Endothelial cell of umbilical vein (primary cell): ENCODE measurements at regions not wholly inside any gene's neighbourhood (a gene's known extent, or its start where the extent isn't known, plus 50 kb on each side); places are given as distances from the start of the nearest gene placed in this dataset.

Experiments
- BruUV-seq: library from RNA; stranded (reverse); fragments of 400-500 nt; replicated peaks from 2 replicates; lab custom pipeline; 2021; lab: Mats Ljungman, UMichigan
- CTCF ChIA-PET: fragments of 300-600, 350-600 bp; sonication (Branson Sonifier 250); formaldehyde crosslinking; loops from one replicate; lab custom pipeline; 2021; ENCODE audit warnings: antibody characterized with exemption, inconsistent platforms; lab: Charles Lee
- POLR2A ChIA-PET: fragments of 300-600, 350-600 bp; sonication (Branson Sonifier 250); formaldehyde crosslinking; loops from one replicate; lab custom pipeline; 2021; ENCODE audit warnings: antibody characterized with exemption, inconsistent platforms; lab: Charles Lee
- DNase-seq: peaks from one replicate; pipeline ENCODE4 v3.0.0-alpha.2; 2011; ENCODE audit warnings: low read depth, low spot score
- FAIRE-seq: peaks from 2 replicates; lab custom pipeline; 2011; peaks lifted over from hg19 to GRCh38; lab: Jason Lieb, UNC
- H2AFZ ChIP-seq: 2 replicates; pipeline ENCODE4 v1.6.0; 2012; ENCODE audit warnings: low read depth, low read length, control low read depth, inconsistent platforms
- H3K27ac ChIP-seq: 2 replicates; pipeline ENCODE4 v1.5.1; 2011; ENCODE audit warnings: low read depth, mild to moderate bottlenecking, control low read depth, low read length, moderate library complexity; ENCODE audit not compliant: insufficient read depth
- H3K27me3 ChIP-seq, 2 experiments: 2 replicates each; pipeline versions ENCODE4 v1.6.0 to v1.6.1; 2011; ENCODE audit warnings: low read length in 2 of 2, mixed read lengths in 1 of 2; ENCODE audit not compliant: control insufficient read depth in 2 of 2, insufficient read depth in 2 of 2
- H3K36me3 ChIP-seq, 2 experiments: 2 replicates in 1 of 2; 3 replicates in 1 of 2; pipeline ENCODE4 v1.5.1; 2011; ENCODE audit warnings: low read length in 2 of 2, mild to moderate bottlenecking in 1 of 2, moderate library complexity in 1 of 2; ENCODE audit not compliant: control insufficient read depth in 2 of 2, insufficient read depth in 2 of 2; ENCODE audit errors: extremely low read depth in 1 of 2
- H3K4me1 ChIP-seq: 3 replicates; pipeline ENCODE4 v1.5.1; 2011; ENCODE audit warnings: mild to moderate bottlenecking, low read length; ENCODE audit not compliant: control insufficient read depth, insufficient read depth; ENCODE audit errors: extremely low read depth
- H3K4me2 ChIP-seq: 2 replicates; pipeline ENCODE4 v1.6.1; 2011; ENCODE audit warnings: low read length, control low read depth, mixed read lengths; ENCODE audit not compliant: insufficient read depth
- H3K4me3 ChIP-seq, 3 experiments: fragments of 200-600 bp in 1 of 3; sonication (generic), shearing (Covaris generic) in 1 of 3; replicated peaks in 1 of 3; 2 replicates each; pipeline ENCODE4 v1.5.1; 2011 to 2016; ENCODE audit warnings: control low read depth in 3 of 3, low read length in 3 of 3, mild to moderate bottlenecking in 2 of 3, inconsistent platforms in 1 of 3, low read depth in 1 of 3, moderate library complexity in 1 of 3; ENCODE audit not compliant: insufficient read depth in 1 of 3
- H3K79me2 ChIP-seq: 2 replicates; pipeline ENCODE4 v1.6.0; 2012; ENCODE audit warnings: low read length, inconsistent platforms; ENCODE audit not compliant: control insufficient read depth, insufficient read depth
- H3K9ac ChIP-seq: replicated peaks from 2 replicates; pipeline ENCODE3; 2011; ENCODE audit warnings: low read length, control low read depth; ENCODE audit not compliant: insufficient read depth; ENCODE audit errors: extremely low read depth
- H3K9me1 ChIP-seq: replicated peaks from 3 replicates; pipeline ENCODE4 v1.6.0; 2011; ENCODE audit warnings: mild to moderate bottlenecking, low read length; ENCODE audit not compliant: control insufficient read depth, insufficient read depth; ENCODE audit errors: extremely low read depth
- H3K9me3 ChIP-seq: replicated peaks from 2 replicates; pipeline ENCODE4 v1.5.1; 2012; ENCODE audit warnings: low read length, inconsistent platforms; ENCODE audit not compliant: control insufficient read depth, insufficient read depth
- H4K20me1 ChIP-seq: replicated peaks from 2 replicates; pipeline ENCODE3; 2011; ENCODE audit warnings: mild to moderate bottlenecking, low read length; ENCODE audit not compliant: control insufficient read depth, insufficient read depth; ENCODE audit errors: extremely low read depth
- EZH2 ChIP-seq: IDR thresholded peaks from 2 replicates; pipeline ENCODE4 v1.6.1; 2012; ENCODE audit warnings: borderline replicate concordance, low read depth, mild to moderate bottlenecking, moderate library complexity, low read length, inconsistent platforms; ENCODE audit not compliant: severe bottlenecking
- FOS ChIP-seq: IDR thresholded peaks from 2 replicates; pipeline ENCODE4 v1.6.1; 2011; ENCODE audit warnings: mild to moderate bottlenecking, low read length, moderate library complexity, borderline replicate concordance; ENCODE audit not compliant: insufficient read depth
- GATA2 ChIP-seq: IDR thresholded peaks from 2 replicates; pipeline ENCODE4 v1.7.0; 2011; ENCODE audit warnings: low read depth, mild to moderate bottlenecking, moderate library complexity, mixed read lengths, low read length; ENCODE audit not compliant: insufficient read length, insufficient read depth
- JUN ChIP-seq: IDR thresholded peaks from 2 replicates; pipeline ENCODE4 v1.6.1; 2011; ENCODE audit warnings: borderline replicate concordance, low read depth; ENCODE audit not compliant: insufficient read length, insufficient read depth
- MYC ChIP-seq: IDR thresholded peaks from one replicate; pipeline ENCODE4 v1.6.1; 2011; ENCODE audit warnings: mild to moderate bottlenecking, low read depth, low read length
- POLR2A ChIP-seq: IDR thresholded peaks from 2 replicates; pipeline ENCODE4 v1.6.1; 2012; ENCODE audit warnings: low read depth, mild to moderate bottlenecking, control low read depth, low read length
- POLR2AphosphoS5 ChIP-seq: IDR thresholded peaks from 2 replicates; pipeline ENCODE4 v1.6.1; 2012; ENCODE audit warnings: low read depth, mild to moderate bottlenecking, control low read depth, low read length, moderate library complexity; ENCODE audit not compliant: insufficient read depth
- dilution Hi-C: fragments of 300-500 bp; cut with MboI; formaldehyde crosslinking; loops from one replicate; pipeline ENCODE4 v1.15.0; 2019; ENCODE audit warnings: low sequenced_read_pairs; ENCODE audit not compliant: extremely low pct_ligation_motif_present
- intact Hi-C: fragments of 100-400 bp; cut with micrococcal nuclease; formaldehyde crosslinking; loops from one replicate; pipeline ENCODE4 v1.10.0; 2022
- TF ChIP-seq, protein P1 (sequence below), 2 donors: IDR thresholded peaks; 1 replicate in 1 of 2; 2 replicates in 1 of 2; pipeline ENCODE4 v1.5.1; 2011; ENCODE audit warnings: low read length in 2 of 2, mild to moderate bottlenecking in 2 of 2, moderate library complexity in 2 of 2, control low read depth in 1 of 2, inconsistent platforms in 1 of 2, low read depth in 1 of 2; ENCODE audit not compliant: insufficient read depth in 1 of 2; ENCODE audit errors: extremely low read depth in 1 of 2
- TF ChIP-seq, protein P2 (sequence below): IDR thresholded peaks from 2 replicates; pipeline ENCODE4 v1.6.1; 2011; ENCODE audit not compliant: insufficient read depth, insufficient read length

GRCh38 chr7:34317039-34317438 lies 341.0 kb upstream of the NPSR1 start:
- peaks cover 3% of the 10 kb centered on the region for H3K4me1 ChIP-seq
- TF ChIP-seq MYC (no peak), GATA2 (no peak), POLR2AphosphoS5 (no peak)
- no peaks in the 10 kb centered on the region for H3K79me2 ChIP-seq
- no peaks in the 10 kb centered on the region for H3K9me1 ChIP-seq
- no peak overlapping the region for H2AFZ ChIP-seq
- H3K27me3 ChIP-seq: no peaks in the 10 kb centered on the region
- no peak overlapping the region for H3K4me2 ChIP-seq
- H3K36me3 ChIP-seq: no peaks in the 10 kb centered on the region
- BruUV-seq: no TSS peak
- ChIA-PET CTCF (no interaction called here), POLR2A (no interaction called here)
- no peaks in the 10 kb centered on the region for H4K20me1 ChIP-seq
- no peak overlapping the region for H3K27ac ChIP-seq
- dilution Hi-C loops: no loop called here
- no peaks in the 10 kb centered on the region for H3K9me3 ChIP-seq
- H3K9ac ChIP-seq: no peak overlapping the region
- no peak for FAIRE-seq
- no peak for DNase-seq
- no peak overlapping the region for H3K4me3 ChIP-seq
- intact Hi-C loops: no loop called here

GRCh38 chr7:34320412-34320811 lies 337.6 kb upstream of the NPSR1 start:
- intact Hi-C loops (loop anchor here (2.0 kb wide), 1 partner anchor 428 kb away; no protein-coding TSS in a partner anchor), dilution Hi-C loops (no loop called here)
- POLR2A ChIA-PET: no interaction called here
- Histone ChIP-seq H2AFZ (no peak overlapping the region), H3K9me3 (no peaks in the 10 kb centered on the region), H3K27me3 (no peaks in the 10 kb centered on the region), H3K4me3 (no peak overlapping the region), H3K9ac (no peak overlapping the region), H3K4me2 (no peak overlapping the region), H3K36me3 (no peaks in the 10 kb centered on the region), H3K4me1 (peaks cover 3% of the 10 kb centered on the region), H3K27ac (no peak overlapping the region), H4K20me1 (no peaks in the 10 kb centered on the region), H3K9me1 (no peaks in the 10 kb centered on the region), H3K79me2 (no peaks in the 10 kb centered on the region)
- TF ChIP-seq GATA2: no peak
- TF ChIP-seq, protein P1, sequence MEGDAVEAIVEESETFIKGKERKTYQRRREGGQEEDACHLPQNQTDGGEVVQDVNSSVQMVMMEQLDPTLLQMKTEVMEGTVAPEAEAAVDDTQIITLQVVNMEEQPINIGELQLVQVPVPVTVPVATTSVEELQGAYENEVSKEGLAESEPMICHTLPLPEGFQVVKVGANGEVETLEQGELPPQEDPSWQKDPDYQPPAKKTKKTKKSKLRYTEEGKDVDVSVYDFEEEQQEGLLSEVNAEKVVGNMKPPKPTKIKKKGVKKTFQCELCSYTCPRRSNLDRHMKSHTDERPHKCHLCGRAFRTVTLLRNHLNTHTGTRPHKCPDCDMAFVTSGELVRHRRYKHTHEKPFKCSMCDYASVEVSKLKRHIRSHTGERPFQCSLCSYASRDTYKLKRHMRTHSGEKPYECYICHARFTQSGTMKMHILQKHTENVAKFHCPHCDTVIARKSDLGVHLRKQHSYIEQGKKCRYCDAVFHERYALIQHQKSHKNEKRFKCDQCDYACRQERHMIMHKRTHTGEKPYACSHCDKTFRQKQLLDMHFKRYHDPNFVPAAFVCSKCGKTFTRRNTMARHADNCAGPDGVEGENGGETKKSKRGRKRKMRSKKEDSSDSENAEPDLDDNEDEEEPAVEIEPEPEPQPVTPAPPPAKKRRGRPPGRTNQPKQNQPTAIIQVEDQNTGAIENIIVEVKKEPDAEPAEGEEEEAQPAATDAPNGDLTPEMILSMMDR (IDR thresholded peaks at IDR 0.05; ENCODE audit: extremely low read depth in 1 of 2, insufficient read depth in 1 of 2, low read depth in 1 of 2, low read length in 2 of 2): no peak
- TF ChIP-seq POLR2AphosphoS5: no peak
- TF ChIP-seq, protein P2, sequence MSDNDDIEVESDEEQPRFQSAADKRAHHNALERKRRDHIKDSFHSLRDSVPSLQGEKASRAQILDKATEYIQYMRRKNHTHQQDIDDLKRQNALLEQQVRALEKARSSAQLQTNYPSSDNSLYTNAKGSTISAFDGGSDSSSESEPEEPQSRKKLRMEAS: no peak
- TF ChIP-seq FOS: no peak
- TF ChIP-seq POLR2A: no peak
- no peak for TF ChIP-seq EZH2
- TF ChIP-seq JUN: no peak
- TF ChIP-seq MYC: no peak
- BruUV-seq: no TSS peak
- no peak for FAIRE-seq
- CTCF ChIA-PET: interaction anchor here (0.7 to 4.6 kb wide), 63 partner anchors 9 to 1200 kb away, joined by 3 to 222 read pairs (median 4); partner anchors contain the start of gene DPY19L1
- no peak for DNase-seq
